ENCODE measurements at regions not wholly inside any gene's neighbourhood (a gene's known extent, or its start where the extent isn't known, plus 50 kb on each side); places are given as distances from the start of the nearest gene placed in this dataset.

GRCh38 chr16:26317885-26318284, 626.1 kb downstream of the HS3ST4 start (continued):
- TF ChIP-seq ZBTB43 (CRISPR knock-in tag; IDR thresholded peaks at IDR 0.05) (no peak), SOX6 (IDR thresholded peaks at IDR 0.05) (no peak), PRPF4 (IDR thresholded peaks at IDR 0.05; ENCODE audit: insufficient read depth, low read depth, low read length, poor library complexity, severe bottlenecking) (no peak), BMI1 (IDR thresholded peaks at IDR 0.05; ENCODE audit: low read length) (no peak), TBP (optimal IDR thresholded peaks at IDR 0.05; ENCODE audit: low read depth, low read length) (no peak), ZBTB34 (CRISPR knock-in tag; IDR thresholded peaks at IDR 0.05) (no peak), ZNF280B (CRISPR knock-in tag; IDR thresholded peaks at IDR 0.05) (no peak), ZBTB33 (CRISPR knock-in tag; IDR thresholded peaks at IDR 0.05) (no peak)
